ENCODE measurements at regions not wholly inside any gene's neighbourhood (a gene's known extent, or its start where the extent isn't known, plus 50 kb on each side); places are given as distances from the start of the nearest gene placed in this dataset.

- TF ChIP-seq CTCF (IDR thresholded peaks at IDR 0.05) (no peak), SIN3A (IDR thresholded peaks at IDR 0.05; ENCODE audit: borderline replicate concordance, insufficient read depth, low read depth, low read length) (no peak), TCF7L2 (IDR thresholded peaks at IDR 0.05; ENCODE audit: low read depth, low read length) (no peak), POLR2AphosphoS5 (IDR thresholded peaks at IDR 0.05; ENCODE audit: low read depth, low read length) (no peak)
- TF ChIP-seq, protein P1, sequence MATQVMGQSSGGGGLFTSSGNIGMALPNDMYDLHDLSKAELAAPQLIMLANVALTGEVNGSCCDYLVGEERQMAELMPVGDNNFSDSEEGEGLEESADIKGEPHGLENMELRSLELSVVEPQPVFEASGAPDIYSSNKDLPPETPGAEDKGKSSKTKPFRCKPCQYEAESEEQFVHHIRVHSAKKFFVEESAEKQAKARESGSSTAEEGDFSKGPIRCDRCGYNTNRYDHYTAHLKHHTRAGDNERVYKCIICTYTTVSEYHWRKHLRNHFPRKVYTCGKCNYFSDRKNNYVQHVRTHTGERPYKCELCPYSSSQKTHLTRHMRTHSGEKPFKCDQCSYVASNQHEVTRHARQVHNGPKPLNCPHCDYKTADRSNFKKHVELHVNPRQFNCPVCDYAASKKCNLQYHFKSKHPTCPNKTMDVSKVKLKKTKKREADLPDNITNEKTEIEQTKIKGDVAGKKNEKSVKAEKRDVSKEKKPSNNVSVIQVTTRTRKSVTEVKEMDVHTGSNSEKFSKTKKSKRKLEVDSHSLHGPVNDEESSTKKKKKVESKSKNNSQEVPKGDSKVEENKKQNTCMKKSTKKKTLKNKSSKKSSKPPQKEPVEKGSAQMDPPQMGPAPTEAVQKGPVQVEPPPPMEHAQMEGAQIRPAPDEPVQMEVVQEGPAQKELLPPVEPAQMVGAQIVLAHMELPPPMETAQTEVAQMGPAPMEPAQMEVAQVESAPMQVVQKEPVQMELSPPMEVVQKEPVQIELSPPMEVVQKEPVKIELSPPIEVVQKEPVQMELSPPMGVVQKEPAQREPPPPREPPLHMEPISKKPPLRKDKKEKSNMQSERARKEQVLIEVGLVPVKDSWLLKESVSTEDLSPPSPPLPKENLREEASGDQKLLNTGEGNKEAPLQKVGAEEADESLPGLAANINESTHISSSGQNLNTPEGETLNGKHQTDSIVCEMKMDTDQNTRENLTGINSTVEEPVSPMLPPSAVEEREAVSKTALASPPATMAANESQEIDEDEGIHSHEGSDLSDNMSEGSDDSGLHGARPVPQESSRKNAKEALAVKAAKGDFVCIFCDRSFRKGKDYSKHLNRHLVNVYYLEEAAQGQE (IDR thresholded peaks at IDR 0.05; ENCODE audit: insufficient read depth in 1 of 2, low read depth in 2 of 2, low read length in 1 of 2) = no peak
Observed at GRCh38 chr12:124515981-124516380, 51.4 kb downstream of the NCOR2 start.

Measured in Panc1 (cell line).